ENCODE measurements at regions not wholly inside any gene's neighbourhood (a gene's known extent, or its start where the extent isn't known, plus 50 kb on each side); places are given as distances from the start of the nearest gene placed in this dataset.

- H3K79me2 ChIP-seq (ENCODE audit: low read length): no peaks in the 10 kb centered on the region
- no peak overlapping the region for H2AFZ ChIP-seq (ENCODE audit: low read length)
- TF ChIP-seq, protein P1, sequence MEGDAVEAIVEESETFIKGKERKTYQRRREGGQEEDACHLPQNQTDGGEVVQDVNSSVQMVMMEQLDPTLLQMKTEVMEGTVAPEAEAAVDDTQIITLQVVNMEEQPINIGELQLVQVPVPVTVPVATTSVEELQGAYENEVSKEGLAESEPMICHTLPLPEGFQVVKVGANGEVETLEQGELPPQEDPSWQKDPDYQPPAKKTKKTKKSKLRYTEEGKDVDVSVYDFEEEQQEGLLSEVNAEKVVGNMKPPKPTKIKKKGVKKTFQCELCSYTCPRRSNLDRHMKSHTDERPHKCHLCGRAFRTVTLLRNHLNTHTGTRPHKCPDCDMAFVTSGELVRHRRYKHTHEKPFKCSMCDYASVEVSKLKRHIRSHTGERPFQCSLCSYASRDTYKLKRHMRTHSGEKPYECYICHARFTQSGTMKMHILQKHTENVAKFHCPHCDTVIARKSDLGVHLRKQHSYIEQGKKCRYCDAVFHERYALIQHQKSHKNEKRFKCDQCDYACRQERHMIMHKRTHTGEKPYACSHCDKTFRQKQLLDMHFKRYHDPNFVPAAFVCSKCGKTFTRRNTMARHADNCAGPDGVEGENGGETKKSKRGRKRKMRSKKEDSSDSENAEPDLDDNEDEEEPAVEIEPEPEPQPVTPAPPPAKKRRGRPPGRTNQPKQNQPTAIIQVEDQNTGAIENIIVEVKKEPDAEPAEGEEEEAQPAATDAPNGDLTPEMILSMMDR (IDR thresholded peaks at IDR 0.05; ENCODE audit: low read length): no peak
- TF ChIP-seq EZH2 (optimal IDR thresholded peaks at IDR 0.05; ENCODE audit: low read depth, low read length) (no peak), EZH2phosphoT487 (IDR thresholded peaks at IDR 0.05; ENCODE audit: low read length) (no peak)
- H3K27ac ChIP-seq (ENCODE audit: low read length): no peak overlapping the region
- H3K4me2 ChIP-seq (ENCODE audit: low read depth, low read length): no peak overlapping the region
- H3K4me3 ChIP-seq (ENCODE audit: low read length): no peak overlapping the region
- no peak overlapping the region for H3K9ac ChIP-seq (ENCODE audit: low read length)
- H3K36me3 ChIP-seq (replicated peaks; ENCODE audit: insufficient read depth, low read length): no peaks in the 10 kb centered on the region
- H4K20me1 ChIP-seq (ENCODE audit: insufficient read depth, low read length): no peaks in the 10 kb centered on the region
- no peaks in the 10 kb centered on the region for H3K4me1 ChIP-seq (ENCODE audit: low read length)
- H3K27me3 ChIP-seq (replicated peaks; ENCODE audit: insufficient read depth, low read length): no peaks in the 10 kb centered on the region
- H3F3A ChIP-seq (ENCODE audit: insufficient read depth, low read length): no peaks in the 10 kb centered on the region
- H3K9me2 ChIP-seq (replicated peaks; ENCODE audit: insufficient read depth, low read length): no peaks in the 10 kb centered on the region
- no peak for DNase-seq
- H3K9me3 ChIP-seq (replicated peaks; ENCODE audit: insufficient read depth, low read length): no peaks in the 10 kb centered on the region
These were observed 207.4 kb downstream of the CBLN2 start for GRCh38 chr18:72336786-72337185.

GRCh38 chr18:72329533-72329932, 214.6 kb downstream of the CBLN2 start:
- DNase-seq: no peak
- no peak overlapping the region for H3K9ac ChIP-seq (ENCODE audit: low read length)
- H3K79me2 ChIP-seq (ENCODE audit: low read length): no peaks in the 10 kb centered on the region
- no peaks in the 10 kb centered on the region for H3K4me1 ChIP-seq (ENCODE audit: low read length)
- no peaks in the 10 kb centered on the region for H3K9me3 ChIP-seq (replicated peaks; ENCODE audit: insufficient read depth, low read length)
- H3K4me3 ChIP-seq (ENCODE audit: low read length): no peak overlapping the region
- no peak overlapping the region for H2AFZ ChIP-seq (ENCODE audit: low read length)
- H3K27me3 ChIP-seq (replicated peaks; ENCODE audit: insufficient read depth, low read length): no peaks in the 10 kb centered on the region
- H3K4me2 ChIP-seq (ENCODE audit: low read depth, low read length): no peak overlapping the region
- no peaks in the 10 kb centered on the region for H3K9me2 ChIP-seq (replicated peaks; ENCODE audit: insufficient read depth, low read length)
- no peak overlapping the region for H3K27ac ChIP-seq (ENCODE audit: low read length)
- no peaks in the 10 kb centered on the region for H3K36me3 ChIP-seq (replicated peaks; ENCODE audit: insufficient read depth, low read length)
- no peaks in the 10 kb centered on the region for H3F3A ChIP-seq (ENCODE audit: insufficient read depth, low read length)
- no peaks in the 10 kb centered on the region for H4K20me1 ChIP-seq (ENCODE audit: insufficient read depth, low read length)
- TF ChIP-seq, protein P1 (IDR thresholded peaks at IDR 0.05; ENCODE audit: low read length): no peak
- TF ChIP-seq EZH2phosphoT487 (IDR thresholded peaks at IDR 0.05; ENCODE audit: low read length) (no peak), EZH2 (optimal IDR thresholded peaks at IDR 0.05; ENCODE audit: low read depth, low read length) (no peak)

- TF ChIP-seq EZH2phosphoT487 (IDR thresholded peaks at IDR 0.05; ENCODE audit: low read length): no peak
- TF ChIP-seq, protein P1 (IDR thresholded peaks at IDR 0.05; ENCODE audit: low read length): no peak
- no peak for TF ChIP-seq EZH2 (optimal IDR thresholded peaks at IDR 0.05; ENCODE audit: low read depth, low read length)
- no peaks in the 10 kb centered on the region for H3K9me2 ChIP-seq (replicated peaks; ENCODE audit: insufficient read depth, low read length)
- no peaks in the 10 kb centered on the region for H3K27me3 ChIP-seq (replicated peaks; ENCODE audit: insufficient read depth, low read length)
- no peak overlapping the region for H3K4me3 ChIP-seq (ENCODE audit: low read length)
- no peak overlapping the region for H3K9ac ChIP-seq (ENCODE audit: low read length)
- no peak overlapping the region for H3K4me2 ChIP-seq (ENCODE audit: low read depth, low read length)
- H3K9me3 ChIP-seq (replicated peaks; ENCODE audit: insufficient read depth, low read length): no peaks in the 10 kb centered on the region
- H4K20me1 ChIP-seq (ENCODE audit: insufficient read depth, low read length): no peaks in the 10 kb centered on the region
- no peak overlapping the region for H3K27ac ChIP-seq (ENCODE audit: low read length)
- H3K79me2 ChIP-seq (ENCODE audit: low read length): no peaks in the 10 kb centered on the region
- H3F3A ChIP-seq (ENCODE audit: insufficient read depth, low read length): no peaks in the 10 kb centered on the region
- no peak overlapping the region for H2AFZ ChIP-seq (ENCODE audit: low read length)
- peak; percentile 23 for DNase-seq
- H3K36me3 ChIP-seq (replicated peaks; ENCODE audit: insufficient read depth, low read length): no peaks in the 10 kb centered on the region
- no peaks in the 10 kb centered on the region for H3K4me1 ChIP-seq (ENCODE audit: low read length)
These were observed 218.8 kb downstream of the CBLN2 start for GRCh38 chr18:72325307-72325706.
